Osteoblast (primary cell): ENCODE measurements at regions not wholly inside any gene's neighbourhood (a gene's known extent, or its start where the extent isn't known, plus 50 kb on each side); places are given as distances from the start of the nearest gene placed in this dataset.

ENCODE experiments used
- DNase-seq: peaks from one replicate; pipeline ENCODE4 v3.0.0; 2011; ENCODE audit warnings: low spot score, mixed read lengths; ENCODE audit not compliant: insufficient read length; ENCODE audit errors: missing footprints
- H2AFZ ChIP-seq: 2 replicates; pipeline ENCODE4 v1.6.0; 2011; ENCODE audit warnings: mild to moderate bottlenecking, low read length
- H3K27ac ChIP-seq: 2 replicates; pipeline ENCODE4 v1.5.1; 2011; ENCODE audit warnings: mild to moderate bottlenecking, low read depth, low read length, moderate library complexity
- H3K27me3 ChIP-seq: 2 replicates; pipeline ENCODE4 v1.6.0; 2012; ENCODE audit warnings: mild to moderate bottlenecking, control low read depth, inconsistent platforms, low read length, moderate library complexity; ENCODE audit not compliant: insufficient read depth
- H3K36me3 ChIP-seq: 2 replicates; pipeline ENCODE4 v1.5.1; 2011; ENCODE audit warnings: mild to moderate bottlenecking, low read length, control low read depth, moderate library complexity; ENCODE audit not compliant: insufficient read depth
- H3K4me1 ChIP-seq: 2 replicates; pipeline ENCODE4 v1.5.1; 2011; ENCODE audit warnings: mild to moderate bottlenecking, low read length, control low read depth, moderate library complexity; ENCODE audit not compliant: insufficient read depth
- H3K4me2 ChIP-seq: 2 replicates; pipeline ENCODE4 v1.6.0; 2011; ENCODE audit warnings: mild to moderate bottlenecking, low read length; ENCODE audit not compliant: insufficient read depth
- H3K4me3 ChIP-seq: fragments of 200-600 bp; sonication (generic); 3 replicates; pipeline ENCODE4 v1.5.1; 2012; ENCODE audit warnings: mild to moderate bottlenecking, low read length, inconsistent platforms; ENCODE audit not compliant: insufficient read depth
- H3K79me2 ChIP-seq: 2 replicates; pipeline ENCODE4 v1.6.0; 2012; ENCODE audit warnings: mild to moderate bottlenecking, low read length, control low read depth, inconsistent platforms; ENCODE audit not compliant: insufficient read depth
- H3K9me3 ChIP-seq: 2 replicates; pipeline ENCODE4 v1.5.1; 2011; ENCODE audit warnings: low read depth, low read length, control low read depth
- H4K20me1 ChIP-seq: 2 replicates; pipeline ENCODE4 v1.6.0; 2012; ENCODE audit warnings: mild to moderate bottlenecking, low read length, control low read depth; ENCODE audit not compliant: insufficient read depth
- CTCF ChIP-seq: IDR thresholded peaks from 2 replicates; pipeline ENCODE4 v1.5.1; 2011; ENCODE audit warnings: mild to moderate bottlenecking, low read depth, low read length, moderate library complexity; ENCODE audit errors: extremely low read depth

- Histone ChIP-seq H3K4me1 (no peaks in the 10 kb centered on the region), H3K4me3 (no peak overlapping the region), H3K27ac (no peak overlapping the region), H3K4me2 (no peak overlapping the region), H3K79me2 (no peaks in the 10 kb centered on the region), H3K9me3 (no peaks in the 10 kb centered on the region), H3K27me3 (no peaks in the 10 kb centered on the region), H3K36me3 (no peaks in the 10 kb centered on the region), H2AFZ (peak overlapping the region; percentile 34), H4K20me1 (no peaks in the 10 kb centered on the region)
- no peak for TF ChIP-seq CTCF
- DNase-seq, result no peak
These were observed 265.6 kb upstream of the NRXN1 start for GRCh38 chr2:51297488-51297887.

GRCh38 chr2:51293566-51294200 is 261.8 kb upstream of the NRXN1 start:
- H3K4me1 ChIP-seq, result no peaks in the 10 kb centered on the region
- no peak for TF ChIP-seq CTCF
- H2AFZ ChIP-seq, result no peak overlapping the region
- no peaks in the 10 kb centered on the region for H3K79me2 ChIP-seq
- no peak overlapping the region for H3K4me2 ChIP-seq
- H3K27ac ChIP-seq, result no peak overlapping the region
- no peak overlapping the region for H3K4me3 ChIP-seq
- H3K27me3 ChIP-seq, result no peaks in the 10 kb centered on the region
- H3K36me3 ChIP-seq, result no peaks in the 10 kb centered on the region
- no peak for DNase-seq
- no peaks in the 10 kb centered on the region for H3K9me3 ChIP-seq
- H4K20me1 ChIP-seq, result no peaks in the 10 kb centered on the region

- Histone ChIP-seq H3K4me2 (no peak overlapping the region), H3K4me1 (no peaks in the 10 kb centered on the region)
These were observed 260.0 kb upstream of the NRXN1 start for GRCh38 chr2:51291762-51292551.

More at GRCh38 chr2:51291762-51292551, 260.0 kb upstream of the NRXN1 start:
- no peaks in the 10 kb centered on the region for H3K36me3 ChIP-seq
- H2AFZ ChIP-seq, result no peak overlapping the region
- no peak for TF ChIP-seq CTCF
- no peaks in the 10 kb centered on the region for H3K27me3 ChIP-seq
- no peaks in the 10 kb centered on the region for H3K9me3 ChIP-seq
- no peaks in the 10 kb centered on the region for H3K79me2 ChIP-seq
- H4K20me1 ChIP-seq, result no peaks in the 10 kb centered on the region
- H3K27ac ChIP-seq, result no peak overlapping the region
- no peak overlapping the region for H3K4me3 ChIP-seq
- DNase-seq, result peak; percentile 58
